Chondrocyte (in vitro differentiated cells): ENCODE measurements at regions not wholly inside any gene's neighbourhood (a gene's known extent, or its start where the extent isn't known, plus 50 kb on each side); places are given as distances from the start of the nearest gene placed in this dataset.
"Not testable (repeated sequence)": the region's sequence is repeated elsewhere in the genome, so short reads cannot be mapped to it uniquely, and the experiment has no call there.

Experiments used
- DNase-seq: peaks from one replicate; pipeline ENCODE4 v3.0.0; 2021; ENCODE audit warnings: mixed read lengths, low spot score
- H3K27ac Mint-ChIP-seq: one replicate; pipeline ENCODE4 v1.8.0; 2021; ENCODE audit warnings: mild to moderate bottlenecking, moderate library complexity, mixed read lengths; ENCODE audit not compliant: unreplicated experiment
- H3K27me3 Mint-ChIP-seq: 2 replicates; pipeline ENCODE4 v1.8.0; 2021; ENCODE audit warnings: low read depth, mixed read lengths
- H3K36me3 Mint-ChIP-seq: 2 replicates; pipeline ENCODE4 v1.8.0; 2021; ENCODE audit warnings: low read depth, mixed read lengths
- H3K4me1 Mint-ChIP-seq: 2 replicates; pipeline ENCODE4 v1.8.0; 2021; ENCODE audit warnings: low read depth, mild to moderate bottlenecking, mixed read lengths
- H3K4me3 Mint-ChIP-seq: one replicate; pipeline ENCODE4 v1.8.0; 2021; ENCODE audit warnings: mild to moderate bottlenecking, moderate library complexity, mixed read lengths; ENCODE audit not compliant: unreplicated experiment
- H3K9me3 Mint-ChIP-seq: 2 replicates; pipeline ENCODE4 v1.8.0; 2021; ENCODE audit warnings: low read depth, mixed read lengths
- CTCF ChIP-seq: fragments of 200-600 bp; sonication (generic); IDR thresholded peaks from 2 replicates; pipeline ENCODE4 v1.5.0; 2021; ENCODE audit warnings: antibody characterized with exemption, mild to moderate bottlenecking, moderate library complexity

- no peak for DNase-seq
- Mint-ChIP-seq H3K4me1 (no peaks in the 10 kb centered on the region), H3K27ac (no peak overlapping the region), H3K36me3 (no peaks in the 10 kb centered on the region), H3K27me3 (peaks cover 7% of the 10 kb centered on the region), H3K4me3 (no peak overlapping the region), H3K9me3 (no peaks in the 10 kb centered on the region)
- TF ChIP-seq CTCF = no peak
Observed at GRCh38 chr6:76835293-76835692, 628.0 kb downstream of the HTR1B start.

- Mint-ChIP-seq H3K9me3 (no peaks in the 10 kb centered on the region), H3K4me3 (no peak overlapping the region), H3K36me3 (no peaks in the 10 kb centered on the region), H3K27me3 (peaks cover 7% of the 10 kb centered on the region), H3K27ac (no peak overlapping the region), H3K4me1 (no peaks in the 10 kb centered on the region)
- no peak for DNase-seq
- no peak for TF ChIP-seq CTCF
Observed at GRCh38 chr6:76834399-76834798, 628.9 kb downstream of the HTR1B start.

- peaks cover 2% of the 10 kb centered on the region for H3K27me3 Mint-ChIP-seq
- H3K4me3 Mint-ChIP-seq = no peak overlapping the region
- TF ChIP-seq CTCF = no peak
- H3K4me1 Mint-ChIP-seq = no peaks in the 10 kb centered on the region
- H3K27ac Mint-ChIP-seq = no peak overlapping the region
- H3K9me3 Mint-ChIP-seq = peaks cover 8% of the 10 kb centered on the region
- no peak for DNase-seq
- H3K36me3 Mint-ChIP-seq = no peaks in the 10 kb centered on the region
Observed at GRCh38 chr6:76831299-76831698, 632.0 kb downstream of the HTR1B start.

- not testable (repeated sequence) for DNase-seq, H3K27ac Mint-ChIP-seq, H3K4me3 Mint-ChIP-seq, H3K4me1 Mint-ChIP-seq, H3K27me3 Mint-ChIP-seq, H3K36me3 Mint-ChIP-seq
- H3K9me3 Mint-ChIP-seq = peaks cover 45% of the 10 kb centered on the region
Observed at GRCh38 chr6:76823578-76823977, 639.7 kb downstream of the HTR1B start.

- Mint-ChIP-seq H3K4me3 (no peak overlapping the region), H3K27me3 (peaks cover under 1% of the 10 kb centered on the region), H3K9me3 (peaks cover 21% of the 10 kb centered on the region), H3K4me1 (no peaks in the 10 kb centered on the region), H3K36me3 (no peaks in the 10 kb centered on the region), H3K27ac (no peak overlapping the region)
- TF ChIP-seq CTCF = no peak
- DNase-seq = no peak
Observed at GRCh38 chr6:76818451-76818850, 644.8 kb downstream of the HTR1B start.

GRCh38 chr6:76817429-76817828 is 645.9 kb downstream of the HTR1B start:
- Mint-ChIP-seq H3K9me3 (peaks cover 12% of the 10 kb centered on the region), H3K27ac (no peak overlapping the region), H3K27me3 (peaks cover 4% of the 10 kb centered on the region), H3K4me3 (no peak overlapping the region), H3K36me3 (no peaks in the 10 kb centered on the region), H3K4me1 (no peaks in the 10 kb centered on the region)
- no peak for TF ChIP-seq CTCF
- no peak for DNase-seq
